Nephron (organoid): ENCODE measurements at regions not wholly inside any gene's neighbourhood (a gene's known extent, or its start where the extent isn't known, plus 50 kb on each side); places are given as distances from the start of the nearest gene placed in this dataset.
"Not testable (repeated sequence)": the region's sequence is repeated elsewhere in the genome, so short reads cannot be mapped to it uniquely, and the experiment has no call there.

Experiments
- H3K27ac Mint-ChIP-seq, 3 experiments: 2 replicates each; pipeline ENCODE4 v1.8.0; 2020; ENCODE audit warnings: mixed read lengths in 3 of 3, mild to moderate bottlenecking in 2 of 3, moderate library complexity in 1 of 3
- H3K27me3 Mint-ChIP-seq: 2 replicates; pipeline ENCODE4 v1.8.0; 2021; ENCODE audit warnings: low read depth, mild to moderate bottlenecking, moderate library complexity, mixed read lengths
- H3K36me3 Mint-ChIP-seq: 2 replicates; pipeline ENCODE4 v1.8.0; 2020; ENCODE audit warnings: low read depth, mixed read lengths
- H3K4me1 Mint-ChIP-seq: 2 replicates; pipeline ENCODE4 v1.8.0; 2020; ENCODE audit warnings: mixed read lengths
- H3K4me3 Mint-ChIP-seq, 3 experiments: 2 replicates each; pipeline ENCODE4 v1.8.0; 2020; ENCODE audit warnings: mild to moderate bottlenecking in 3 of 3, mixed read lengths in 3 of 3, moderate library complexity in 2 of 3
- H3K9me3 Mint-ChIP-seq: 2 replicates; pipeline ENCODE4 v1.8.0; 2020; ENCODE audit warnings: mixed read lengths
- CTCF ChIP-seq, 3 experiments: fragments of 200-600 bp; sonication (generic); IDR thresholded peaks; one replicate each; pipeline ENCODE4 v1.5.0; 2021; ENCODE audit warnings: antibody characterized with exemption in 3 of 3; ENCODE audit not compliant: unreplicated experiment in 3 of 3

- Mint-ChIP-seq H3K4me3 (no peak overlapping the region), H3K4me1 (peaks cover 68% of the 10 kb centered on the region), H3K9me3 (no peaks in the 10 kb centered on the region), H3K27me3 (no peaks in the 10 kb centered on the region), H3K27ac (peak overlapping the region; percentile 62 to 97 (median 91)), H3K36me3 (no peaks in the 10 kb centered on the region)
- TF ChIP-seq CTCF (IDR thresholded peaks at IDR 0.05; ENCODE audit: unreplicated experiment in 3 of 3): no peak
These were observed 68.0 kb downstream of the LUZP4 start for GRCh38 chrX:115357326-115358120.

GRCh38 chrX:115359508-115359907 lies 70.0 kb downstream of the LUZP4 start:
- not testable (repeated sequence) for H3K36me3 Mint-ChIP-seq, H3K9me3 Mint-ChIP-seq, H3K27me3 Mint-ChIP-seq
- Mint-ChIP-seq H3K27ac (peak overlapping the region; percentile 34 to 91 (median 91)), H3K4me3 (peak overlapping the region in 2 of 3 experiments; percentile 36 to 54), H3K4me1 (peaks cover 84% of the 10 kb centered on the region)

GRCh38 chrX:115360220-115360781 lies 70.8 kb downstream of the LUZP4 start:
- Mint-ChIP-seq H3K9me3 (no peaks in the 10 kb centered on the region), H3K4me1 (peaks cover 83% of the 10 kb centered on the region), H3K36me3 (no peaks in the 10 kb centered on the region), H3K27ac (peak overlapping the region in 2 of 3 experiments; percentile 91), H3K27me3 (no peaks in the 10 kb centered on the region), H3K4me3 (peak overlapping the region in 2 of 3 experiments; percentile 2 to 5)
- no peak for TF ChIP-seq CTCF (IDR thresholded peaks at IDR 0.05; ENCODE audit: unreplicated experiment in 3 of 3)

GRCh38 chrX:115362334-115363095 lies 73.0 kb downstream of the LUZP4 start:
- Mint-ChIP-seq H3K4me1 (peaks cover 80% of the 10 kb centered on the region), H3K4me3 (no peak overlapping the region), H3K27ac (peak overlapping the region in 2 of 3 experiments; percentile 84 to 92), H3K9me3 (no peaks in the 10 kb centered on the region), H3K27me3 (no peaks in the 10 kb centered on the region), H3K36me3 (no peaks in the 10 kb centered on the region)
- peak in 2 of 3 experiments; percentile 7 to 18 for TF ChIP-seq CTCF (IDR thresholded peaks at IDR 0.05; ENCODE audit: unreplicated experiment in 3 of 3)

- no peak for TF ChIP-seq CTCF (IDR thresholded peaks at IDR 0.05; ENCODE audit: unreplicated experiment in 3 of 3)
- peaks cover 80% of the 10 kb centered on the region for H3K4me1 Mint-ChIP-seq
- H3K27me3 Mint-ChIP-seq: no peaks in the 10 kb centered on the region
- H3K4me3 Mint-ChIP-seq: peak overlapping the region in 1 of 3 experiments; percentile 6
- H3K9me3 Mint-ChIP-seq: no peaks in the 10 kb centered on the region
- no peaks in the 10 kb centered on the region for H3K36me3 Mint-ChIP-seq
- peak overlapping the region; percentile 50 to 92 (median 84) for H3K27ac Mint-ChIP-seq
These were observed 73.9 kb downstream of the LUZP4 start for GRCh38 chrX:115363372-115363771.

- Mint-ChIP-seq H3K36me3 (no peaks in the 10 kb centered on the region), H3K27ac (peak overlapping the region; percentile 50 to 92 (median 84))
These were observed 74.4 kb downstream of the LUZP4 start for GRCh38 chrX:115363897-115364296.

More at GRCh38 chrX:115363897-115364296, 74.4 kb downstream of the LUZP4 start:
- H3K27me3 Mint-ChIP-seq: no peaks in the 10 kb centered on the region
- H3K4me1 Mint-ChIP-seq: peaks cover 80% of the 10 kb centered on the region
- TF ChIP-seq CTCF (IDR thresholded peaks at IDR 0.05; ENCODE audit: unreplicated experiment in 3 of 3): no peak
- H3K4me3 Mint-ChIP-seq: peak overlapping the region in 2 of 3 experiments; percentile 5 to 6
- no peaks in the 10 kb centered on the region for H3K9me3 Mint-ChIP-seq
